ENCODE measurements at regions not wholly inside any gene's neighbourhood (a gene's known extent, or its start where the extent isn't known, plus 50 kb on each side); places are given as distances from the start of the nearest gene placed in this dataset.

DNA sequence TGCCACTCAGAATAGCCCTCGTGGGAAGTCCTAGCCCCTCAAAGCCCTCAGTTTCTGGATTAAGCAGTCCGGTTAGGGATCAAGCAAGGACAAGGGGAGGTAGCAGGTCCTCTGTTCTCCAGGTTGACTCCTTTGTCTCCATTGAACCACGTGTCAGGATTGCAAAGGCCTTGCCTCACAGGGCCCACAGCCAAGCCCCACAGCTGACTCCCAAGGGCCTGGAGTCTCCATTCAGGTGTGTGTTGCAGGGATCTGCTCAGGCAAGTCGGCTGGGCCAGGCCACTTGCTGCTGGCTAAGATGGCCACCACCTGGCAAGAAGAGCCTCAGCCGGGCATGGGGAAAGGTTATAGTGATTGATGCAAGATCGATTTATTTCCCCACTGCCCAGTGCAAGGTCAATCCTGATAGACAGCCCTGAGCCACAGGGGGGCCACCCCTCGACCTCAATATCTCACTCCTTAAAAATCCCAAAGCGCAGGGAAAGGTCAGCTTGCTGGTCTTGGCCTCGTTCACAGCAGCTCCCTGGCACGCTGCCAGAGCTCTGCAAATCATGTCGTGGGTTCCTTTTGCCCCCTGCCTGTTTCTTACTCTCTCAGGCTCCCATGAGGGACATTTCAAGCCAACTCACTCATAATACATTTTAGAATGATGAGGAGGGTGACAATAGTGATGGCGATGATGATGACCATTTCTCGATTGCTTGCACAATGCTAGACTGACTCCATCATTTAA lies 75.9 kb downstream of the EDN3 start:
- no peak for DNase-seq

DNA sequence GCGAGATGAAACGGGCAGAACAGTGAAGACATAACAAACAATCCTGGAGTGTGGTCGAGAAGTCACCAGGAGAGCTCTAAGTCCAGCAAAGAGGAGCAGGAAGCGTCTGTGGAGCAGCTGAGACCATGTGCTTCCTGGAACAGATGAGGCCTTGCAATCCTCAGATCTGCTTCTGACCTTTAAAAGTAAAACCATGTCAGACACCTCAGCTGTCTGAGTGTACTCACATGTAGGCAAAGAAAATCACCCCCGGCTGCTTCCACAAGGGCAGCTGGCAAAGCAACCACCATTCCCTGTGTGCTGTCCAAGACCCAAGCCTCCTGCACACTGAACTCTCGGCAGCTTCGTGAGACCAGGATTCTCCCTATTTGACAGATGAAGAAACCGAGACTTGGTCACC lies 76.6 kb downstream of the EDN3 start:
- DNase-seq: no peak

DNA sequence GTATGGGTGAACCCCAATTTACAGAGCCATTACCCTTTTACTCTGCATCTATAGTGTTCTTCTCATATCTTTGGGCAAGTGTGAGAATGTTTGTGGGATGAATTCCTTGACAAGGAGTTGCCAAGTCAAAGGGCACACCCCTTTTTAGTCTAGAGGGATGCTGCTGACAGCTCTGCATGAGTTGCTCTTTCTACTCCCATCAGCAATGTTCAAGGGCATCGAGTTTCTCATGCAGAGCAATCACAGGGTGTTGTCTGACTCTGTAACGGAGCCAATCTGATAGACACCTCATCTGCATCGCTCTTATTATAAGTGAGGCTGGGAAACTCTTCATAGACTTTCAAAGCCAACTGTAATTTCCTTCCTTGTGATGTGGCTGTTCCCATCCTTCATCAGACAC lies 77.4 kb downstream of the EDN3 start:
- no peak for DNase-seq

DNA sequence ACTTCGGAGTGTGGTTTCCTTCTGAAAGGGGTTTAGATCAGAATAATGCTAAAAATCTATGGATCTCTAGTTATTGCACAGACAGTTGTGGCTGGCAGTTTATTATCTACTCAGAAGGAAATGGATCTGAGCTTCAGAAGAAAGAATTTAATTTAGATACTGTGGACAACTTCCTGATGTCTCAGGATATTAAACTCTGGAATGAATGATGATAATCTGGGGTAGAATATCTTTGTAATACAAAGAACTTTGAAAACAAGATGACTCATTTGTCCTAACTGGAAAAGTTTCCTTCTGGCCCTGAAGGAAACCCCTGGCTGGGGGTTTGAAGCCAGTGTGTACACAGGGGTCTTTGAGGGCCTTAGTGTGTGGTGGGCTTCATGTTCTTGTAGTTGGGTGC lies 78.0 kb downstream of the EDN3 start:
- no peak for DNase-seq

DNA sequence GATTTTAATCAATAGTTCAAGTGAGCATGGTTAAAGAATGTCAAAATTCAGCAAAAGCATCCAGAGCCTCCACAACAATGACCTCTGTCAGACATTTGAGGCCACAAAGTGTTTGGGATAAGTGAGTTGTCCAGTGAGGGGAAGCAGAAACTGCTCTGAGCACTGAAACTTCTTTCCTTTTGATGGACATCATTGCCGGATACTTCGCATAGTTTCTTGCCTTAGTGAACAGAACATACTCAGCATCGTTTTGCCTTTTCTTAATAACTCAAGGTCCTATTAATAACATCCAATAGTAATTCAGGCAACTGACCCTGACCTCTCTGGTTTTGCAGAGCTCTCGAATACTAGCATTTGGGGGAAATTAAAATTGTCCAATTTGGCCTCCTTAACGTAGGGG lies 78.6 kb downstream of the EDN3 start:
- DNase-seq: no peak

DNA sequence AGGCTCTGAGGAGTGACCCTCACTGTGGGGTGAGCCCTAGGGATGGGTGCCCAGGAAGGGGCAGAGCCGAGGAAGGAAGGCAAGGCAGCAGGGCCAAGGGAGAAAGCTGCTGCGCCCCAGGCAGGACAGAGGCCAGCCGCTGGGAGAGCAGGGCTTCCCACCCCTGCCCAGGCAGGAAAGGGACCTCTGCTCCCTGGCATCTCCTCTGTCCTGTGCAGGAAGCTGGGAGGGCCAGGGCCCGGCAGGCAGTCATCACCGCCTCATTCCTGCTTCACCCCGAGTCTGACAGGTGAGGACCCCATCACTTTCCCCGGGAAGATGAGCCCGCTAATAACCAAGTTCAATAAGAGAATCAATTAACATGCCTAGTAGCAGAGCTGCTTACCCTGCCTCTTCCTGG lies 81.3 kb downstream of the EDN3 start:
- DNase-seq: no peak

DNA sequence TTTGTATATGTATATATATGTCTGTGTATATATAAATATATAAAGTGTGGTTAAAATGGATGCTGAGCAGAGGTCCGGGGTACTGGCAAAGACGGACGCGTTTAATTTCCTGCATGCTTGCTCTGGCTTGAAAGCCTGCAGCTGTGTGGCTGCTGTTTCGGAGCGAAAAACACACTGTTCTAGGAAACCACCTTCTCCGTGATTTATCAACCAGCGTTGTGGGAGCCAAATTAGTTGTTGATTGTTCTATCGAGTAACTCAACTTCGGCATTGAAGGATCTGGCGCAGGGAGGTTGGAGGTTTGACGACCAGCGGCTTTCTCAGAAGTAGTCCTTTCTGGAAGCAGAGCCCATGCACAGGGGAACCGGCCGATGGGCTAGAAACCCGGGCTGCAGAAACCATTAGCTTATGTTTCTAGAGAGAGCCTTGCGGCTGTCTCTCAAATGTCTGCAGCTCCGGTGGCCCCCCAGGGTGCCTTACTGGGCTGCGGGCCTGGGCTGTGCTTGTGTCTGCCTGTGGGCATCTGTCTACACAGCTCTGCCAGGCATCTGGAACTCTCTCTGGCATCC lies 81.8 kb downstream of the EDN3 start:
- no peak for DNase-seq

DNA sequence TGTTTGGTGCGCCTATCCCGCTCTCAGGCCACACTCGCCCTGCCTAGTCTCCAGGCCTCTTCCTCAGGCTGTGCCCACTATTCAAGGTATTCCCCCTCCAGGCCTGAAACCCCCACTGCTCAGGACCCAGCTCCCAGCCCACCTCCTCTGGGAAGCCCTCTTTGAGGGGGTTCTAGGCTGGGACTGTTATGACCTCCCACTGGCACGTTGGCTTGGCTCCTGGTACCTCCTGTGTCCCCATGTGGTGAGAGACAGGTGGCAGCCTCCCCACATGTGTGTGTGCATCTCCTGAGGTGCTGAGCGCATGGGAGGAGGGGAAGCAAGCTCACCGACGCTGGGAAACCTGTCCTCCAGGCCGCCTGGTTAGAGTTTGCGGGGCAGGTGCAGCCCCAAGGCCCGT lies 82.5 kb downstream of the EDN3 start:
- no peak for DNase-seq

DNA sequence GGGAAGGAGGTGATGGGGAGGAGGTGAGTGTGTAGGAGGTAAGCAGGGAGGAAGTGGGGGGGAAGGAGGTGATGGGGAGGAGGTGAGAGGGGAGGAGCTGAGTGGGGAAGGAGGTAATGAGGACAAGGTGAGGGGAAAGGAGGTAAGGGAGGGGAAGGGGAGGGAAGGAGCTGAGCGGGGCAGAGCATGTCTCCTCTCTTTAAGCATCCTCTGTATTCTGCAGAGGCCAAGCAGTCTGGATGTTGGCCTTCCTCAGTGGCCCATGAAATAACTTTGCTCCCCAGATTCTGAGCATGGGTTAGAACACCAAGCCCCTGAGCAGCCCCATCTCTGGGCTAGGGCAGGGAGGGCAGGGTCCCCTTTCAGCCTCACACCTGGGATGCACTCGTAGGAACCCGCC lies 84.6 kb downstream of the EDN3 start:
- DNase-seq: no peak

DNA sequence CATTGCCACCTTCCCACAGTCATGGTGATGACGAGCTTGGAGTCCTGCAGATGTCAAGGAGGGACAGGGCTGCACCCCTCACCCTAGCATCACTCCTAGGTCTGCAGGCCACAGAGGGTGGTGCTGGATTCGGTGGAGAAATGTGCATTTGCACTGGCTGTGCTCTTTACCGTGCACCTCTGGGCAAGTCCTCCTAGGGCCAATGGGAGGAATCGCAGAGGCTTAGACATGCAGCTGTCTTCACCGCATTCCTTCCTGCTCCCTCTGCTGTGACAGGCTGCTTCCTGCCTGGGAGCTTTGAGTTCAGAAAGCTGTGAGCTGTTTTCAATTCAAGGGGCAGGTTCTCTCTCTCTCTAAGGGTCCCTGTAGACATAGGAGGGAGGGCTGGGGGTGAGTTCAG lies 85.1 kb downstream of the EDN3 start:
- DNase-seq: peak in 1 of 2 donors; percentile 9

DNA sequence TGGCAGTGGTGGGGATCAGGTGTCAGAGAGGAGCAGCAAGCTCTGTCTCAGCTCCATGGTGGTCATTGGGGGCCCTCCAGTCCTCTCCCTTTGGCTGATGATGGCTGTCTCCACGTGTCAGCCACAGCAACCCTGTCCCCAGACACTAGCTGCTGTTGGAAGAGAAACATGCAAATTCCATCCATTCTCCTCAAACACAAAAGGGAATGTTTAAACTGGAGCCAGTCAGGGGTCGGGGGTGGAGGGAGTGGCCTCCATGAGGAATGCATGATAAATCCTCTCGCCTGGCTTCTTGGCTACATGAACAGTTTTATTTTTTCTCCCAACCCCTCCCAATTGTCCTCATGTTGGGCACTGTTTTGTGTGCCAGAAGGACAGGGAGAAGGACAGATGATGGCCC lies 86.4 kb downstream of the EDN3 start:
- DNase-seq: no peak

DNA sequence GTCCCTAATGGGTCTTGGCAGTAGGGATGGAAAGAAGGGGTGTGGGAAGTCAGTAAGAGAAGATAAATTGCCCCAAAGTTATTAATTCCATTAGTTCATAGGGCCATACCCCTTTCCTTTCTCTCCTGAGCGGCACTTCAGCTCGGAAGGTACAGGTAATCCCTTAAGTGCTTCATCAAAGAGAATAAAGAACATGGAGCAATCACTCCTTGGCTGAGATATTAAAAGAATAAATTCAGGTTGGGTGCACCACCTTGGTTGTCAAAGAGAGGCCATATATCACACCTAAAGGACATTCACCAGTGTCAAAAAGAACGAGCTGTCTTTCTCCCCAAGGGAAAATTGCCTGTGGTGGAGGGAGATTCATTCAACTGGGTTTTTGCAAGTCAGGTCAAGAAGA lies 87.5 kb downstream of the EDN3 start:
- DNase-seq: no peak

DNA sequence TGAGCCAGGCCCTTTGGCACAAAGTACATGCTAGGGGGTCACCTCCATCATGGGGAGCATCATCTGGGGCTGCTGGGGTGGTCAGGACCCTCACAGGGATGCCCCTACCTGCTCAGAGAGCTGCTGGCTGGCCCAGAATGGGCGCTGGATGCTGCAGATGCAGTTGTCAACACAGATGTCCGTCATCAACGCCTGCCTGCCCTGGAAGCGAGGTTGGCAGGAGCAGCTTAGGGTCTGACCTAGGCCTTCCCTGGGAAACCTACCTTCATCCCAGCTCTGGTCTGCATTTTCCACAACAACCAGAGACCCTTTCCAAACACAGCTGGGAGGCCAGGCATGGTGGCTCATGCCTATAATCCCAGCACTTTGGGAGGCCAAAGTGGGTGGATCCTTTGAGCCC lies 88.0 kb downstream of the EDN3 start:
- DNase-seq: no peak

DNA sequence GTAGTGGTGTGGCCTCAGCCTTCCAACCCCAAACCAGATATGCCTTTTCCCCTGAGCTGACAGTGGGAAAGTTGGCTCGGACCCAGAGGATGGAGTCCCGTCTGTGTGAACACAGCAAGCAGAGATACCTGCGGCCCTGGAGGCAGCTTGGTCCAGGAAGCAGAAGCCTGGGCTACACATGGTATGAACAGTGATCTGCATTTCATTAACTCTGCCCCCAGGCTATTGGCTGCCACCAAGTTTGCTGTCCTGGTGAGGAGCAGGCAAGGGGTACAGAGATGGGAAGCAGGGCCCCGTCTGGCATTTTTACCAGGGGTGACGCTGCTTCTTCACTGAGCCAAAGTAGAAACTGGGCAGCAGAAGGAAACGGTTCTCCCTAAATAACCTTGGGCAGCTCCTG lies 90.0 kb downstream of the EDN3 start:
- no peak for DNase-seq

DNA sequence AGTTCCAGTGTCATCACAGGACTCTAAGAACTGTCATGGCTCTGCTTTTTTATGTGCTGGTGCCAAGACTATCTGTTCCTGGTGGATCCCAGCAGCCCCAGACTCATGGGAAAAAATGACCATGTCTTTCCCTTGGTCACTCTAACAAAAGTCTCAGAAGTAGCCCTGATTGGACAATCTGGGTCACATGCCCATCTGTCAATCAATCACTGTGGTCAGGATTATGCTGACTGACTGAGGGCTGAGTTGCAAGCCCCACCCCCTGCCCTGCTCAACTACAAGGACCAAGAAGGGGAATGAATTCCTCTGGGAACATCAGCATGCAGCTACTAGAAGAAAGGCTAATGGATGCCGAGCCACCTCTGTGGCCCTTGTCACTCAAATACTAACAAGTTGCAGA lies 91.6 kb downstream of the EDN3 start:
- no peak for DNase-seq

DNA sequence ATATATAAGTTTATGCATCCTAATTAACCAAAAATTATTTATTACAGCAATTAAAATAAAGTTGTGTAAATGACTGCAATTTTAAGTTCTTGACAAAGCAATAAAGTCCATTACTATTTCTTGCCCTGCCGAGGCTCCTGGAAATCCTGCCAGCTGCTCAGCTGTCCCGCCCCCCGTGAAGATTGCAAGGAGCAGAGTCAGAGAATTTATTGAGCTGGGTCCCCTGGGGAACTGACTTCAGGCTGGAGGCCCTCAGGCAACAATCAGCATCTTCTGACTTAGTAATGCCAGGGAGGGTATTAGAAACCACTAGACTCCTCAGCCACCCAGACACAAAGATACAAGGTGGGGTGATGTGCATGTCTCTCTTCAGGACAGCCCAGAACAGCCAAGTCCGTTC lies 92.3 kb downstream of the EDN3 start:
- no peak for DNase-seq

DNA sequence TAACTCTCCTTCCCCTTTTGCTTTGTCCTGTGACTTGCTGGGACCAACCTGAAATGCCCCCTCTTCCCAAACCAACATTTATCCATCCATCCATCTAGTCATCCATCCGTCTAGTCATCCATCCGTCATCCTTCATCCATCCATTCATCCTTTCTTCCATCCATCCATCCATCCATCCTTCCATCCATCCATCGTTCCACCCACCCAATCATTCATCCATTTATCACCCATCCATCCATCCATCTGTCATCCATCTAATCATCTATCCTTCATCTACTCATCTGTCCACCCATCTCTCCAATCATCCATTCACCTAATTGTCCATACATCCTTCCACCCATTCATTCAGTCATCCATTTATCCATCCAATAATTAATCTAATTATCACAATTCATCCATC lies 92.7 kb downstream of the EDN3 start:
- DNase-seq: no peak

DNA sequence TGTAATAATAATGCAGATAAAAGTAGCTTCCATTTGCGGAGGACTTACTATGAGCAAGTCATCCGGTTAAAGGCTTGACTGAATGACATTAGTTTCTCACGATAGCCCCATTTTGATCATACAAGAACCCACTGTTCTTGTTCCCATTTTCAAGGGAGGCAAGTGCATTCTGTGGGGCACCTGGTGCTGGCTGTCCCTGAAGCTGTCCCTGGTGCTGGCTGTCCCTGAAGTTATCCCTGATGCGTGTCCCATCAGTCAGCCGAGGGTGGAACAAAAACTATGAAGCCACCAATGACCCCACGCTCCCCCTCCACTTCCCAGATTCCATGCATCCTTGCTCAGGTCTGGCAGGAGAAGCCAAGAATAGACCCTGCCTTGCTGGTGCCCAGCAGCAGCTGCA lies 95.3 kb downstream of the EDN3 start:
- DNase-seq: no peak

DNA sequence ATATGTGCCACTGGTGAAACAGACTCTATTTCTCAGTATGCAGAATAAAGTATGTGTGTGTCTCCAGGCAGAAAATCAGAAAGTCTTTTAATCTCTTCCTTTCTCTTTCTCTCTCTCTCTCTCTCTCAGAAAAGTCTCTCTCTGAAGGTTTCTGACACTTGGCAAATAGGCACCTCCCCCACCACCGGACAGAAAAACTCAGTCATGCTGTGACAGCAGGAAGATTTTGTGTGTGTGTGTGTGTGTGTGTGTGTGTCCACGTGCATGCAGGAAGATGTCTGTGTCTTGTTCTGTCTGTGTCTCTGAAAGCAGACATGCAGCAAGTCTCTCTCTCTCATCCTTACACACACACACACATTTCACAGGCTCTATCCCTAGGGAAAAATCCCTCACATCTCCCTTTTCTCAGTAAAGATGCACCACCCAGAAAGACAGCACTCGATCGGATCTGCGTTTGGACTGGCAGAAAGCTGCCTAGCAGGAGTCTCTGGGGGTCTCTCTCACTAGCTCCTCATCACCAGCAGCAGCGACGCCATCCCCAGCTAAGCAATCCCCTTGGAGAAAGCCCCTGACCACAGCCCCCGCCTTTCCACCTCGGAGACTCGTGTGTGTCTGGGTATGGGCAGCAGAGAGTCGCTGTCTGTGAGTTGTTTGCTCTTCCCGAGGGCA lies 98.3 kb downstream of the EDN3 start:
- no peak for DNase-seq

DNA sequence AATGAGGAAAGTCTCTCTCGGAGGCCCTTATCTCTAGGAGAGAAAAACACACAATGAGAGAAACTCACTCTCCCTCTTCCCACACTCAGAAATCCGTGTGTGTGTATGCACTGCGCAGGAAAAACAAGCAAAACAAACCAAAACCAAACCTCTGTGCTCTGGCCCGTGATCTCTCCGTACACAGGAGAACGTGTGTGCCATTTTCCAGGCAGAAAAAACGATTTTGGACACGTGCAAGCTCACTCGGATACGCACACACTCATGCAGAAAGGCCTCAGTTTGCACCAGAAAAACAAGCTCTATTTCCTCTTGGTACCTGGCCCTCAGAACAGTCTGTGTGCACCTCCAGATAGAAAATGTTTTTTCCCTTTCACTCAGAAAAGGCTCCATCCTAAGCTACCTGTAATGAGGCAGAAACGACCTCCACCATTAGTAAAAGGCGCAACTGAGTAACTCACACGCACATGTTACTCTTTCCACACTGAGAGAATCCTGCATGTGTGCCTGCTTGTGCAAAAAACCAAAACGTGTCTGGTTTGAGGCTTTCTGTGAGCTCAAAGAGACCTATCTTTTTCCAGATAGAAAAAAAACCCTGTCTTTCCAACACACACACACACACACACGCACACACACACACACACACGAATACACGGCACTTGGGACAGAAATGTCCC lies 99.2 kb downstream of the EDN3 start:
- DNase-seq: no peak

DNA sequence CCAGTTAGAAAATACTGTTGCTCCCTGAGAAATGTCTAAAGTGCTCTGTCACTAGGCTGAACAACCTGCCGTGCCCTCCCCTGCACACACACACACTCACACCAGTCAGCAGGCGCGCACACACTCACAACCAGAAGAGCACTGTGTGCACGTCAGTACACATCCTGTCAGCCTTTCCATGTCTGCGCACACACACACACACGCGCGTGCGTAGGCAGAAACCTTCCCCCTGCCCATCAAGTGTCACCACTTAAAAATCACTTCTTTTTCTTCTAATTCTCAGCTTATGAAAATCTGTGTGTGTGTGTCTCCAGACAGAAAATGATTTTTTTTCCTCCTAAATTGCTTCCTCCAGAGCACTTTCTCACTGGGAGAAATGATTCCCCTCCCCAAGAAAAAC lies 100.3 kb downstream of the EDN3 start:
- no peak for DNase-seq

DNA sequence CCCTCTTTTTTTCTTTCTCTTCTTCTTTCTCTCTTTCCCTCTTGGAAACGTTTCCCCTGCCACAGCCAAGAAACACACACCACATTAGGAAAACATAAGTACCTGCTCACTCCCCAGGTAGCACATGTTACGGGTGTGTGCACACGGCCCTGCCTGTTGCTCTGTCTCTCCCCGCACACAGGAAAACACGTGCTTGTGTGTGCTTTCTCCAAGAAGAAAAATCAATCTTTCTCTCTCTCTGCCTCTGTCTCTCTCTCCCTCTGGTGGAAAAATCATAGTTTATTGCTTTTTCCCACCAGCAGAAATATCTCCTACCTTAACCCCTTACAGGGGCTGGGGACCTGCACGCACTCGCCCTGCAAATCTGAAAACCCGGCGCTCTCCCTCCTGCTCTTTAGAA lies 102.3 kb downstream of the EDN3 start:
- no peak for DNase-seq

DNA sequence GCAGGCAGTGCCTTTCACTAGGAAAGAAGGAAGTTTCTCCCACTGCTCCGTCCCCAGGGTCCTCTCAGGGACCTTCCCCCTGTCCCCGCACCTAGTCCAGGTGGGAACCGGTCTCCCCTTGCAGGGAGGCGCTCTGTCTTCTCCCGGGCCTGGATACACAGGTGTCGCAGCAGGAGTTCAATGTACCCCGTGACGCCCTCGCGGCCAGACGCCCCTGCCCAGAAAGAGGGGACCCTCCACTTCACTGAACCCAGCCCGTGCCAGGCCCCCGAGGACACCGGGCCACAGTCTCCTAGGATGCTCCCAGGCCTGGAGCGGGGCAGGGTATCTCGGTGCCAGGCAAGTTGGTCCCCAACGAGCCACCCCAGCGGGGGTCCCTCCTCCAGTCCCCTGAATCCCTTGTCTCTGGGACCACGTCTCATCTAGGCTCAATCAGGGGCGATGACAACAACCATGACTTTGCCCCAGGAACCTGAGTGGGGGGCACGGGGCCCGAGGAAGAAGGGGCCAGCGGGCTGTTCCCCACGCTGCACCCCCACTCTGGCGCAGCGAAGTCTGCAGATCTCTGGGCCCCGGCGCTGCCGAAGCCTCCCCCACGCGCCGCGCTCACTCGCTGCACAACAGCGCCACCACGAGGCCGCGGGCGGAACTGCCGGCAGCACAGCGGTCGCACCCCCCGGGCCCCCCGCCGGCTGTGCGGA lies 103.0 kb downstream of the EDN3 start:
- DNase-seq: peak in 1 of 2 donors; percentile 6

DNA sequence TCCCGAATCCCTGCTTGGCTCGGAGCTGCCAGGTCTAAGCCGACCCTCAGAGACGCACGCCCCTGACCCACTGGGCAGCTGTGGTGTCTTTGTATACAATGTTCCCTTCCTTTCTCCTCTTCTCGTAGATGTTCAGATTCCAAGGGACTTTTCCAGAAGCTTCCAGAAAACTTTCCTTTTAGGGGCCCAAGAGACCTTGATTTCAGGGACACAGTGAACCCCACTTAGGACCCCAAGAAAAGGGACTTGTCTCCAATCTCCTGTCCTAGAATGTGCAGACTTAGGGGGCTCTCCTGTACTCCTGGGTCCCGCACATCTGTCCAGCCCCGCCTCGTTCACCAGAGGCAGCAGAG lies 103.5 kb downstream of the EDN3 start:
- no peak for DNase-seq

Data from bone marrow (tissue), 2 donors.